GM15510 (cell line): ENCODE measurements at regions not wholly inside any gene's neighbourhood (a gene's known extent, or its start where the extent isn't known, plus 50 kb on each side); places are given as distances from the start of the nearest gene placed in this dataset.

ENCODE experiments used
- POLR2A ChIP-seq: IDR thresholded peaks from 3 replicates; pipeline ENCODE4 v1.6.1; 2011; ENCODE audit warnings: borderline replicate concordance; ENCODE audit not compliant: insufficient read length; ENCODE audit errors: extremely low read depth

DNA sequence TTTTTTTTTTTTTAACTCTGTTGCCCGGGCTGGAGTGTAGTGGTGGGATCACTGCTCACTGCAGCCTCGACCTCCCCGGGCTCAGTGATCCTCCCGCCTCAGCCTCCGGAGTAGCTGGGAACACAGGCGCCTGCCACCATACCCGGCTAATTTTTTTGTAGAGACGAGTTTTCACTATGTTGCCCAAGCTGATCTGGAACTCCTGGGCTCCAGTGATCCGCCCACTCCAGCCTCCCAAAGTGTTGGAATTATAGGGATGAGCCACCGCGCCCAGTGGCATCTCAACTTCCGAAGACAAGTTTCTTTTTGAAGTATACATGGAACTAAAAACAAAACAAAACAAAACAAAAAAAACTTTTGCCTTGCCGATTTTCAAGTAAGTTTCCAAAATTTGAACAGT, 66.6 kb upstream of the ZNF184 start:
- no peak for TF ChIP-seq POLR2A

DNA sequence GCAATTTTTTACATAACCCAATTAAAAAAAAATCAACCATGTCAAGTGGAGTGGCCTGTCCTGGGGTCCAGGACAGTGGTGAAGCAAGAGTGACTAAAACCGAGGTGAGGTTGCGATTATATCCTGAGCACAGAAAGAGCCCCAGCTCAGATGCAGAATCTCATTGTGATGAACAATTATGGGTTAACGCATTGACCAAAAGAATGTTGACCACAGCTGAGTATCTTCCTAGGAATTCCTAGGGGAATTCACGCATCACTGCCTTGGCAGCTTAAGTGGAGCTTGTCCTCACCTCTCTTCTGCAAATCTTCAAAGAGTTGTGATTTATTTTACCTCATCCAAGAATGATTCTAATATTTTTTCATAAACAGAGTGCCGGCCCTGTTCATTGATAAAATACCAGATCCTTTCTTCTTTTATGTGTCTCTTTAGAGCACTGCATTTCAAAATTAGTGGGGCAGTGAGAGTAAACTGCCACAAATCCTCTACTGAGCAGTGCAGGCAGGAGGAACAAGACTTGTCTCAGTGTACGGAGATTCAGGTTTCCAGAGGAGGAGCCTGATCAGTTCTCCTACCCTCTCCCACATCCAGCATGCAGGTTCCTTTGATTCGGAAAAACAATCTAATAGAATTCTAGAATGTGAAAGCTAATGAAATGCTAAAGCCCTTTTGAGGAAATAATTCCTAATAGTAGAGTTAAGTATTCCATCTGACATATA, 60.1 kb upstream of the ZNF184 start:
- no peak for TF ChIP-seq POLR2A

DNA sequence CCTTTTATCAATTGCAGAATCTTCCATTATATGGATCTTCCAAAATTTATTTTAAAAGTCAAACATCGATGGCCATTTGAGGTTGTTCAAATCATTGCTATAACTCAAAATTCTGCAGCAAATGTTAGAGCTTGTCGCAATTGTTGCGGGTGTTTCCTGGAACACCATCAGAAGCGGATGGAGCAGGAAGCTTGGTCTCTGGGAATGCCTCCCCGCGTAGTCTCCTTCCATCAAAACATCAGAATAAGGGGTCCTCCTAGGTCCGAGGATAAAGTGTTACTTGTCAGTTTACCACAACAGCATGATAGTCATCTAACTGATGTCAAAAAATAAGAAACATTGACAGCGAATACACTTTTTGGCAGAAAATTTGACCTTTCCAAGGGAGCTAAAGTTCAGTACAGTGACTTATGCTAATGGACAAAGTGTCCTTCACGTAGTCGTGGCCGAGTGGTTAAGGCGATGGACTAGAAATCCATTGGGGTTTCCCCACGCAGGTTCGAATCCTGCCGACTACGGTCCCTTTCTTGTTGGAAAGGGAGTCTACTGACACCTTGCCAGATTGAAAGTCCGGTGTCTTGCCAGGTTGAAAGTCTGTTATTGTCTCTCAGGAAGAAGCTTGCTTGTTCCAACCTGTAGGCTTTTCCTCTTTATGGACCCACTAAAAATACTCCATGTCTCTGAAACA, 59.0 kb upstream of the ZNF184 start:
- TF ChIP-seq POLR2A: no peak

DNA sequence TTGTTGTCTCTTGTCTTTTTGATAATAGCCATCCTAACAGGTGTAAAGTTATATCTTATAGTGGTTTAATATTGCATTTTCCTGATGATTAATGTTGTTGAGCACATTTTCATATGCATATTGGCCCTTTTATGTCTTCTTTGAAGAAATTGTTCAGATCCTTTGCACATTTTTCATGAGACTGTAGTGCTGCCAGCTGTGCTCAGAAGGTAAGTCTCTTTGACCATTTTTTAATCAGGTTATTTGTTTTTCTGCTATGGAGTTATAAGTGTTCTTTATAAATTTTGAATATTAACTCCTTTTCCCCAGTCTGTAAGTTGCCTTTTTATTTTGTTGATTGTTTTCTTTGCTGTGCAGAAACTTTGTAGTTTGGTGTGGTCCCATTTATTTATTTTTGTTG, 55.8 kb upstream of the ZNF184 start:
- no peak for TF ChIP-seq POLR2A
